GM21576 (cell line): ENCODE measurements at regions not wholly inside any gene's neighbourhood (a gene's known extent, or its start where the extent isn't known, plus 50 kb on each side); places are given as distances from the start of the nearest gene placed in this dataset.
"Not testable (repeated sequence)": the region's sequence is repeated elsewhere in the genome, so short reads cannot be mapped to it uniquely, and the experiment has no call there.

ENCODE experiments used
- ATAC-seq: cut with Tn5 transposase; IDR thresholded peaks from one replicate; pipeline ENCODE4 v1.9.1; 2021; ENCODE audit warnings: mild to moderate bottlenecking, moderate library complexity; ENCODE audit not compliant: unreplicated experiment

- ATAC-seq: not testable (repeated sequence)
Measured at GRCh38 chr2:122571471-122571870, 816.0 kb downstream of the TSN start.

GRCh38 chr2:122575076-122575475 lies 819.6 kb downstream of the TSN start:
- ATAC-seq: no peak

GRCh38 chr2:122583159-122583917 lies 827.9 kb downstream of the TSN start:
- ATAC-seq: no peak

- ATAC-seq: no peak
Measured at GRCh38 chr2:122590524-122590923, 835.1 kb downstream of the TSN start.

GRCh38 chr2:122595065-122595464 lies 839.6 kb downstream of the TSN start:
- ATAC-seq: no peak

- ATAC-seq: no peak
Measured at GRCh38 chr2:122596598-122596997, 841.1 kb downstream of the TSN start.

DNA sequence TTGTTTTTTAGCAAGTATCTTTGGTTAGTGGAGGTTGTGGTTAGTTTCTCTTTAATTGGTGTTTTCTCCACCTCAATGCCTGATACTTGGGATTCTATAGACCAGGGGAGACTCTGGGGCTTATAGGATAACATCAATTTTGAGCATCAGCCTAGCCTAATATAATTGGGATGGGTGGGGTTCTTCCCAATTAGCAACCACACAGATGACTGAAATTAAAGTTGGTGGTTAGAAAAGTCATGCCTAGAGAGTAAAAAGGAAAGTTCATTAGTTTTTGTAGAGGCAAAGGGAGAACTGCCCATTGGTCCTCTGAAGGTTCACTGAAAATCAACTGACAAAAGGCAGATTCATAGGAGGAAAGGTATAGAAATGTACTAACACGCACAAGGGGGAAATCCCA lies 843.3 kb downstream of the TSN start:
- ATAC-seq: no peak

DNA sequence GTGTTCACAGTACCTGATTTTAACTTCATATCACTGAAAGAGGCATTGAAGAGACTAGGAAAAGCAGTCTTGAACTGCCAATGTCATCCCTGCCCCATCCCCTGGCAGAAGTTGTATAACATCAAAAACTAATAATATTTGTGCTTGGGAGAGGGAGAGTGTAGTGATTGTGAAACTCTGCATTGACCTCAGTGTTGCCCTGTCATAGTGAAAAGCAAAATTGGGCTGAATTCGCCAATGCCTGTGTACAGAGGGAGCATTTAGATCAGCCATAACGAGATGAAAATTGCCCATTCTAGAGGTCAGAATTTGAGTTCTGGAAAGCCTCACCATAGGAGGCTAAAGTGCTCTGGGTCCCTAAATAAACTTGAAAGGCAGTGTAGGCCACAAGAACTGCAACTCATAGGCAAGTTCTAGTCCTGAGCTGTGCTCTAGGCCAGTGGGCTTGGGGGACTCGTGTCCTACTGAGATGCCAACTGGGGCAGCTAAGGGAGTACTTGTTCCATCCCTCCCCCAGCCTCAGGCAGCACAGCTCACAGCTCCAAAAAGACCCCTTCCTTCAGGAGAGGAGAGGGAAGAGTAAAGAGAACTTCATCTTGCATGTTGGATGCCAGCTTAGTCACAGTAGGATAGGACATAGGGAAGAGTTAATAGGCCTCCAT lies 855.6 kb downstream of the TSN start:
- no peak for ATAC-seq

DNA sequence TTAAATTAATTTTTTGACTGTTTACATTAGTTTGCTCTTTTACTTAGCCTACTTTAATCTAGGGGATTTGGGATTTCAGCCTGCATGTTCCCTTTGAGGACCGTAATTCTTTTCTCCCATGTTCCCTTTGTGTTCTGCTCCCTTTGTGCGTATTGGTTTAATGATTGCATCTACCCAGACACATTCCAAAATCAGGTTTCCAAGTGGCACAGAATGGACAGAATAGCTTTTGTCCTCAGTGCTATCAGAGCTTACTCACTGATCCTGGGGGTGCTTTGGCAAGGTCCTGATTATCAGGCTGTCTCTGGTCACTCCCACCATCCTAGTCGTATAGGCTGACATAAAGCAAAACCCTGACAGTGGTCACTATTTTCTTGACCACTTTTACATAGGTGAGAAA lies 867.5 kb downstream of the TSN start:
- no peak for ATAC-seq

DNA sequence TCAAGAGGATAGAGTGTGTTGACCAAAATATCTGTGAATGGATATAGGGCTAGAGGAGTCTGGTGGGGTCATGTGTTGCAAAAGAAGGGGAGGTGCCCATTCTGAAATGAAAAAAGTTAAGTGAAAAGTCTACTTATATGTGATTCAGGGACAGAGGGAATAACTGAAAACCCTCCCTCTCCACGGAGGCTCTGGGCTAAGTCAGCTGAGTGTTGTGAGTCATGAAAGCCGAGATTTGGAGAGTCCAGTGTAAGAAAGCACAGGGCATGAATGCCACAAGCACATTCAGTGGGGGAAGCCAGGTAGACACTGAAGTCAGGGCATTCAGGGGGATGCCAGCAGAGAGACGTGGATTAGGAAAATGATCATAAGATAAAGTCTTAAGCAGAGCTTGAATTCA lies 871.9 kb downstream of the TSN start:
- no peak for ATAC-seq

DNA sequence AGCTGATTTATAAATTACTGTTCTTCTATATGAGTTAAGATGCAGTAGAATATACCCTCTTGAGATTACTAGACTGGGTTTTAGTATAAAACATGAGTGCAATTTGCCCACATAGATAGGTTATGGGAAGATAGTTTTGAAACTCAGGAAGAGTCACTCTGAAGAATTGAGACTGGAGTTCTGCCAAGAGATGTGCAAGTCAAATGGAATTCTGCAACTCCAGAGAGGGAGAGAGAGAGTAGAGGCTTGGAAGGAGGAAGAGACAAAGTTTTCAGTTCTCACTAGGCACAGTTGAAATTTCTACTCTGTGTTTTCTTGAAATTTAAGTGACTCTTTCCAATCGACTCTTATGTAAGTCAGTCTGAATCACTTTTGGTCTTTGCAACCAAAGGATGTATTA lies 878.8 kb downstream of the TSN start:
- no peak for ATAC-seq

DNA sequence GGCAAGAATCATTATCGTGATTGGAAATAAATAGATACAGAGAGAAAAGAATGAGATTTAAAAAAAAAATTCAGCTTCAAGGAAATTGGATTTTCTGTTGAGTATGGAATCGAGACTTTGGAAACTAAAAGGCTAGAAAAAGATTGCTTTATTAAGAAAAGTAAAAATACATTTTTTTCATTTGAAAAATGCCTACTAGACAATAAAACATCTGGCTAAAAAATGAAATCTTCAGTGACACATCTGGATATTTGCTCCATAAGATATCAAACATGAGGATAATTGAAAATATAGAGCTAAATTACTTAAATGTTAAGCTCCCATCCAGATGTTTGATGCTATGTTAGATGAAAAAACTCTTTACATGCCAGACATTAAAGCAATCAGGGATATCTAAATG lies 879.5 kb downstream of the TSN start:
- no peak for ATAC-seq

GRCh38 chr2:122635686-122636085 lies 880.2 kb downstream of the TSN start:
- no peak for ATAC-seq

DNA sequence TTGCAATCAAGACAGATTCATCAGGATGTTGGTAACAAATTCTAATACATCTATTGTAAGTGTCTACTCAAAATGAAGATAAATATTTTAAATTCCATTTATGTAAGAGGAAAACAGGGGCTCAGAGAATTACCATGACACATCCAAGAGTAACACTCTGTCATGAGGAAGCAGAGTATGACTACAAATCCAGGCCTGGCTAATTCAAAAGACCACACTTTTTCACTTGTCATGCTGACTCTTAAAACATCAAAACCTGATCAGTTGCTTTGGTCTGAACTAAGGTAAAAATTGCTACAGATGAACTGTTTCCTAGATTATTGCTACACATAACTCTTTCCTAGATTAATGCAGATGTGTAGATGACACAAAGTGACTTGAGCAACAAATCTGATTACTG lies 880.6 kb downstream of the TSN start:
- no peak for ATAC-seq

- no peak for ATAC-seq
Measured at GRCh38 chr2:122639176-122639575, 883.7 kb downstream of the TSN start.

GRCh38 chr2:122639711-122640110 lies 884.3 kb downstream of the TSN start:
- ATAC-seq: no peak

DNA sequence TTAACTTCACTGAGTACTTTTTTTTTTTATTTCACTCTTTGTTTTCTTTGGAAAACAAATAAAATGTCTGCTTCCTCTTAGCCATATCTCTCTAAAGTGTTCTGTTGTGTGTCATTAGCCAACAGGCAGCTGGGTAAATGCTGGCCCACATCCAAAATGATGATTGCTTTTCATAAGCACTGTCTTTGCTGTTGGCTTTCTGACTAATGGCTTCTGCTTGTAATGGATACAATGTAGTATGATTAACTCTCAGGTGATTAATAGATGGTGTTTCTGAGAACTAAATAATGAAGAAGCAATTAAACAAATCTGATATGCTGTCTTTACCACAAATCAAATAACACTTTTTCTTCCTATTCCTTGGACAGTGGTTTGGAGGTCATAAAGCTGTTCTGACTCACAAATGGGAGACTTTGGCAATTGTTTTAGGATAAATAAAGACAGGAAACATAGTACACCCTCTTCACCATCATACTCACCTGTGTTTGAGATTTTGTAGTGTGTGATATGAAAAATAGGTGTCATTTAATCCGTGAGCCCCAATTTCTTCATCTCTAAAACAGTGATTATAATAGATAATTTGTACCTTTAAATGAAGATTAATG lies 888.4 kb downstream of the TSN start:
- ATAC-seq: no peak

DNA sequence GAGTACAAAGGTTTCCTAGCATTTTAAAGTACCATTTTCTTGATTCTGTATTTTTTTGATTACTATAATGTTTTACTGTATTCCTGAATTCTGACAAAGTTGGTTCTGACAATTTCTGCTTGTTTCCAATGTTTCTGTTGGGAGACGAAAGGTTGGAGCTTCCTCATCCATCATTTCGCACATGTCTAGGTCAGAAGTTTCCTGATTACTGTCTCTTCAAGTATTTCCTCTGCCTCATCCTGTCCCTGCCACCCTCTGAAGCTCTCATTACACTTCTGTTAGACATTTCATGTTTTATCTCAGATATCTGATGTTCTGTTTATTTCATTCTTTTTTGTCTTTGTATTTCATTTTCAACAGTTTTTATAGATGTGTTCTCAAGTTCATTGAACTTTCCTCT lies 895.8 kb downstream of the TSN start:
- ATAC-seq: no peak

DNA sequence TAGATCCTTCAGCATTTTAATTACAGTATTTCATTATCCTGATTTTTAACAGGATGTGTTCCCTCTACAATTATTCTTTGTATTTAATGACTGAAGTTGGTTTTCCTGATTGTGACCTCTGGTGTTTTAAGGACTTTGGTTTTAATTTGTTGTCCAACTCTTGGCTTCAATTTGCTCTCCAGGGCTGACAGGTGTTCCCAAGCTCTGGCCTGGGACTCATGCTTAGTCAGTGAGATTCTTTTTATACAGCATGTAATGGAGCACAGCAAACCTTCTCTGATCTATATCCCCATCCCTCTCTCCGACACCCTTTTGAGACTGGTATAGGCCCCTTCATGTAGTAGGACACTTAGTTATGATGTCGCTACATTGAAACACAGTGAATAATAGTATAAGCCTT lies 896.3 kb downstream of the TSN start:
- ATAC-seq: no peak

DNA sequence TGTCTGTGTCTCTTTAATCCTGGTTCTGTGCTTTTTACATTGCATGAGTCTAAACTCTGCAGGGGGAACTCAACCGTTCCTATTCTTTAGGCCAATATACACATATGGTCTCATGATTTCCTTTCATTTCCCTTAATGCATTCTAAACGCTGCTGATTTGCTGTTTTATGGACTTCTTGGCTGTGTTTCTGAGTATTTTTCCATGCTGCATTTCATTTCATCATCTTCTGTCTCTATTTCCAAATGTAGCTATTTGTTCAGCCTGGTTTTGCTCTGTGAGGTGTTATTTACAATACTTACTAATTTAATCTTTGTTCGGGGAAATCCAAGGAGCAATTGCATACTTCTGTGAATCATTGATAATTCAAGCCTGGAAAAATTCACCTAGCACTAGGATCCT lies 897.2 kb downstream of the TSN start:
- ATAC-seq: no peak

DNA sequence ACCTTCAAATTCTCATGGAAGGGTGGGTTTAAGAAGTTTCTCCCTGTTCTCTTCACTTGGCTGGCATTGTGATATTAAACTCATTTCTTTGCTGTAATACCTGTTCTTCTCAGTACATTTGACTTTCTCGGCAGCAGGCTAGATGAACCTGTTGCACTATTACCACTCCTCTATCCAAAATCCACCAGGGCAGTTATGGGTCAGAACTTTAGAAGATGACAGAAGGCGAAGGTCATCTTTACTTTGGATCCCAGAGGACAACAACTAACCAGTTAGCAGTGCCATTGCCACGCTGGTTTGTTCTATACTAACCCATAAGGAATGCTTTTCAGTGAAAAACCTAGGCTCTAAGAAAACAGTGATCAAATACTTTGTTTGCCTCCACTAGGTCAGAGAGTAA lies 901.0 kb downstream of the TSN start:
- ATAC-seq: no peak
